PC-9 (cell line): ENCODE measurements at regions not wholly inside any gene's neighbourhood (a gene's known extent, or its start where the extent isn't known, plus 50 kb on each side); places are given as distances from the start of the nearest gene placed in this dataset.

Experiments
- CTCF ChIP-seq: fragments of 200-600 bp; sonication (generic); conservative IDR thresholded peaks from 2 replicates; pipeline ENCODE4 v1.6.1; 2017; ENCODE audit warnings: mixed run types, antibody characterized with exemption, mild to moderate bottlenecking, moderate library complexity
- EZH2 ChIP-seq: fragments of 200-600 bp; sonication (generic); IDR thresholded peaks from 2 replicates; pipeline ENCODE4 v1.8.0; 2017; ENCODE audit warnings: antibody characterized with exemption, low read depth

- TF ChIP-seq CTCF (no peak), EZH2 (no peak)
Measured at GRCh38 chr2:134149904-134150303, 104.0 kb upstream of the MGAT5 start.
